ENCODE measurements at regions not wholly inside any gene's neighbourhood (a gene's known extent, or its start where the extent isn't known, plus 50 kb on each side); places are given as distances from the start of the nearest gene placed in this dataset.
"Not testable (repeated sequence)": the region's sequence is repeated elsewhere in the genome, so short reads cannot be mapped to it uniquely, and the experiment has no call there.

DNA sequence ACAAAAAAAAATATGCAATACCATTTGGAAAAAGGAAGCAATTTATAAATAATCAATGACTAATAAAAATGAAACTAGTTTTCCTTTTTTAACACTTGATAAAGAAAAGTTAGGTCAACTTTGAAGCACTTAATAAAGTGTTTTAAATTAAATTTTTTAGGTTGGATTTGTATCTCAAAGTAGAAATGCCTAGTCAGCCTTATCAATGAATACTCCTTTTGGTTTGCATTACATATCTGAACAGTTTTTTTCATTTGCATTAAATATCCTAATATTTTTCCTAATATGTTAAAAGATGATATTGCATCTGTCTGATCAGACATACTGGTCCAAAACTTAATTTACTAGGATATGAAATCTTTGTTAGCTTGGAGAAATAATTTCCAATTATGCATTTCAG lies 155.8 kb upstream of the ZFP42 start:
- no peak for DNase-seq

DNA sequence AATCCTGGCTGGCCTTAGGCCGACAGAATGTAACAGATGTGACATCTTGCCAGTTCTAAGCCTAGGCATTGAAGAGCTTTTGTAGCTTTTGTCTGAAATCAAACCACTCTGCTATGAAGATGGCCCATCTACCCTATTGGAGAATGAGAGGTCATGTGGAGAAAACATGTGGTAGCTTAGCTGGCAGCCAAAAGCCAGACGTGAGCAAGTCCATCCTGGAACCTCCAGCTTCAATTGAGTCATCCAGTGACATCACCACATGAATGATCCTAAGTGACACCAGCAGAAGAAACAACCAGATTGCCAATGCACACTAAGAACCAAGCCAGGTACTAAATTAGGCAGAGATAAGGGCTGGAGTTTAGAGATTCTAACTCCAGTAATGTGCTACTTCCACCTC lies 154.8 kb upstream of the ZFP42 start:
- DNase-seq, result no peak

- DNase-seq, result no peak
These were observed 145.9 kb upstream of the ZFP42 start for GRCh38 chr4:187849556-187850225.

GRCh38 chr4:187865914-187866313 lies 129.7 kb upstream of the ZFP42 start:
- no peak for DNase-seq

DNA sequence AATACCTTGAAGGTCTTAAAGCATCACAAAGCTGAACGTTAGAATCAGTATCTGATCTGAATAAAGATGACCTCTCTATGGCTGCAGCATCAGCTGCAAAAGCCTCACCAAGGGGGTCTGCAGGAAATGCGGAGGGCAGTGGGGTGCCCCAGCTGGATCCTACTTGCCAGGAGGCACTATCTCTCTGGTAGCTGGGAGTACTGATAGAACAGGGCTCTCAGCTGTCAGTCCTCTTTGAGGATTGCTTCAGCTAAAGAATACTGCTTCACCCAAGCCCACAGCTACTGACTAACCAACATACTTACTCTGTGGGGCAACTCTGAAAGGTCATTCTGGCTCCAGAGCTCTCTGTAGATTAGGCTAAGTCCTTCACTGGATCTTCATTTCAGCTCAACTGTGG lies 112.5 kb upstream of the ZFP42 start:
- DNase-seq, result no peak

DNA sequence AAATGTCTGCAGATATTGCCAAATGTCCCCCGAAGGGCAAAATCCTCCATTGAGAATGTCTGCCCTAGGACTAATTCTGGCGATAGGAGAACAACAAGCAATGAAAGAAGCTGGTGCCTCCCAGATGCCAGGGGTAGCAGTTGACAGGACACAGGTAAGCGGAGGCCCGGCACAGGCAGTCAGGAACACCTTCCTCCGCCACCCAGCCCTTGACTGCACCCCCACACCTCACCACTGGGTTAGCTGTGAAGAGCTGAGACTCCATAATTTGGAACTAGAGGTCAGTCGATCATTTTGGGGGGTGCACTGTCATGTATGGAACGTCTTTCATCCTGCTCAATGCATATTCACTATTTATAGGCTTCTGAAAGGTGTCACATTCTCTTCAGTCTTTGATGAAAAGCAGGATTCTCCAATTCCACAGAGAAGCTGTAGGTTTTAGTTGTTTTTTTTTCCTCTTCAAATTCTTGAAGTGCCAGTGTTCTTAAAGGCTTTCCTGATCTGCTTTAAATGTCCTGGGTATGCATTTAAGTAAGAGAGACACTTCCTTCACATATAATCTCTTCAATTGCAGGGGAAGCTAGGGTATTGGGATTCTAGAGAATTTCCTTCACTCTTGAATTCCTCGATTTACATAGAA lies 111.6 kb upstream of the ZFP42 start:
- no peak for DNase-seq

GRCh38 chr4:187887906-187888305 lies 107.7 kb upstream of the ZFP42 start:
- no peak for DNase-seq

DNA sequence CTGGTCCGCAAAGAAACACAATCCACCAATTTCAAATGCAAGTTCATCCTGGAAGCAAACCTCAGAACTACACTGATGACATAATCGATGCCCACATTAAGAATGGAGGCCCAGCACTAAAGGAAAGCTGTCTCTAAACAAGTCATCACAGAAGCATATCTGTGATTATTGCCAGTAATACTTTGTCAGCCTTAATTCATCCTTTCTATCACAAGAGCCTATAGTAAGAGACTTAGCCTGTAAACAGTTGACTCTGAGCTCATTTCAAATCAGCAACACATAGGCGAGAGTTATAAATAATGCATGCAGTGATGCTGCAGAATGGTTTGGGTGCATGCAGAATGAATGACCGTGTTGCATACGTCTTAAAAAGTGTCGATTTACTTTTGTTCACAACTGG lies 105.9 kb upstream of the ZFP42 start:
- DNase-seq, result no peak

- no peak for DNase-seq
These were observed 102.2 kb upstream of the ZFP42 start for GRCh38 chr4:187893418-187893817.

GRCh38 chr4:187903106-187903505 lies 92.5 kb upstream of the ZFP42 start:
- DNase-seq, result no peak

DNA sequence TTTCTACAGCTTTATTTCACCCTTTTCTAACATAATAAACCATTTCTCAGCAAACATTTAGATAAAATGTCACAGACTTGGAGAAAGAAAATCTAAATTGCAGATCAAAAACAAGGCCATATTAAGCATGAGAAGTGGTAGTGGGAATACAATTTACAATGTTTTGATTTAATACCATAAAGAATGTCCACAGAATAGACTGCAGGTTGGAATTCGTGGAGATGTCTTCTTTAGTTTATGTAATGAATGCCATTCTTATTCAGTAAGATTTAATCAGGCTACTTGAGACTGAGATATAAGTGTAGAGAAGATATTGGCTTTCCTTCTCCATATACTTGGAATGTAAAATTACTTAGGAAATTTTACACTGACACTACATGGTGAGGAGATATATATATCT lies 91.9 kb upstream of the ZFP42 start:
- DNase-seq, result no peak

DNA sequence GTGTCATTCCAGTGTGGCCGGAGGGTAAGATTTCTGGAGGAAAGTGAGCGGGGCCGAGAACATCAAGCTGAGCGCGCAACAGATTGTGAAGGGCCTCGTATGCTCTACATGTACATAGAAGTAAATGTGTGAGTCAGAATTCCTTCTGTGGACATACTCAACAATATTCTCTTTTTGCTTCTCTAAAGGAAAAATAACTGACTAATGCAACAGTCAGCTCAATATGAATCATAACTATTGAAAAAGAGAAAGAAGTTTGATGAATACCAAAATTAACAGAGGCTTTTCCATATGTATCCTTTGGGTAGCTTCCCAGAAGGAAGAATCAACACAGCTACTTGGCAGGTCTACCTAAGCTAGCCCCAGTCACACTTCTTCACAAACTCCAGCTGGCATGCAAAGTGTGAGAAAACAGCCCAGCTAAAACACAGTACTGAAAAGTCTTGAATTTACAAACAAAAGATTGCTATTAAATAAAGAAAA lies 87.5 kb upstream of the ZFP42 start:
- DNase-seq, result no peak

GRCh38 chr4:187908731-187909130 lies 86.8 kb upstream of the ZFP42 start:
- no peak for DNase-seq

DNA sequence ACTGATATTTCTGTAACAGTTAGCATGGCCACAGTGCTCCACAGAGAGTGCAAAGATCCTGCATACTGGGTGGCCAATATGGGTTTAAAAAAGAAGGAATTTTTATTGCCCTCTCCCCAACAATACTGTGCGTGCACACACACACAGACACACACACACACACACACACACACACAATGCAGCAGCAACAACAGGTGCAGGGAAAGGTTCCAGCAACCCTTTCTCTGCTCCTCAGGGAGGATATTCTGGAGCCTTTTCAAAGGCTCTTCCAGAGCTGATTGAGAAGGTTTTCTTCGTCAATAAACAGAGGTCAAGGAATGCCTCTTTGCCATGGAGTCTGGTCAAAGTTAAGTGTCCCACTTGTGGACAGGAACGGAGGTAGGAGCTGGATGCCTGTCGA lies 84.8 kb upstream of the ZFP42 start:
- DNase-seq, result no peak

- DNase-seq, result not testable (repeated sequence)
These were observed 80.2 kb upstream of the ZFP42 start for GRCh38 chr4:187915406-187915805.

- DNase-seq, result no peak
These were observed 75.6 kb upstream of the ZFP42 start for GRCh38 chr4:187919966-187920365.

- DNase-seq, result no peak
These were observed 73.5 kb upstream of the ZFP42 start for GRCh38 chr4:187921946-187922623.

DNA sequence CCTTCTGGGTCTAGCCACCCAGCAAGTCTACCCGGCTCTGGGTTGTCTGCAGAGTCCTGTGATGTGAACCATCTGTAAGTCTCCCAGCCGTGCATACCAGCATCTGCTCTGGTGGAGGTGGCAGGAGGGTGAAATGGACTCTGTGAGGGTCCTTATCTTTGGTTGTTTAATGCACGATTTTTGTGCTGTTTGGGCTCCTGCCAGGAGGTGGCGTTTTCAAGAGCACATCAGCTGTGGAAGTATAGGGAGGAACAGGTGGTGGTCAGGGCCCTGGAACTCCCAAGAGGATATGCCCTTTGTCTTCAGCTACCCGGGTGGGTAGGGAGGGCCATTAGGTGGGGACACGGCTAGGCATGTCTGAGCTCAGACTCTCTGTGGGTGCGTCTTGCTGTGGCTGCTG lies 66.5 kb upstream of the ZFP42 start:
- no peak for DNase-seq

- DNase-seq, result no peak
These were observed 60.8 kb upstream of the ZFP42 start for GRCh38 chr4:187934766-187935165.

DNA sequence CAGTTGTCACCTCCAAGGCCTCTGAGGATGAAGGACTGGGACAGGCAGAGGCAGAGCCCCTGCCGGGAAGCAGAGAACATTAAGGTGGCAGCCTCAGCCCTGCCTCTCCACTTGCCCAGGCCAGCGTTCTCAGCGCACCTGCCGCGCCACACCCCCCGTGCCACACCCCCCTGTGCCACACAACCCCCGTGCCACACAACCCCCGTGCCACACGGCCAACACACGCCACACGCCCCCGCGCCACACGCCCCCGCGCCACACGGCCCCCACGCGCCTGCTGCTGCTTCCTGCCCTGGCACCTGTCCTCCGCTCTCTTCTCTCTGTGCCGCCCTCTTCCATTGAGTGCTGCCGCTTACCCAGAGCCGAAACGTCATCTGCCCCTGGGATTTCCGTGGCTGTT lies 58.0 kb upstream of the ZFP42 start:
- DNase-seq, result no peak

DNA sequence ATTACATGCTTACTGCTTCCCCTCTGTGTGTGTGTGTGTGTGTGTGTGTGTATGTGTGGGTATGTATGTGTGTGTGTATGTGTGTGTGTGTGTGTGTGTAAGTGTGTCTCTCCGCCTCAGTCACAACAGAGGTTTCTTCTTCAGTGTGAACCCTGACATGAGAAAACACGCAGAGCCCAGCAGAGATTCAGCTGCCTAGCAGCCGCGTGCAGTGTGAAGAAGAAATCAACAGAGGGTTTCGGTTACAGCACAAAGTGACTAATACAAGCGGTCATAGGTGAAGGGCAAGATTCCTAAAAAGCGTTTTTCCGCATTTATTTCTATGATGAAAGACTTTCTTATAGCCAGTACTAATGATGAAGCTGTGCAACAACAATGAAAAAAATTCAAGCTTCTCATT lies 55.3 kb upstream of the ZFP42 start:
- DNase-seq, result no peak

GRCh38 chr4:187942968-187943367 lies 52.6 kb upstream of the ZFP42 start:
- no peak for DNase-seq

DNA sequence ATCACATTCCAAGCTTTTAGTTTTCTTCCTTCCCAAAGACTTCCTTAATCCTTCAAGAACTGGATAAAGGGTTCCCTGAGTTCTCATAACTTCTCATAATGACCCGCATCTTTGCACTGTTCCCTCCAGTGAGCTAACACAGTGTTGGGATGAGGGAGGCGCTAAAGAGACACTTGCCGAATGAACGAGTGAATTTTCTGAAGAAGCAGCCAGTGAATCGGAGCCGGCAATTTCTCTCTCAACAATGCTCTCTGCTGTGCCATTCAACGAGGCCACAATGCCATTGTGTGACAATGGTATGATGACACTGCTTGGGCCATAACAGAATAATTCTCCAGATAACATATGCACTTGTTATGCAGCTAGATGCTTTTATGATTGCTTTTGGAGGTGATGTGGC lies 51.4 kb upstream of the ZFP42 start:
- no peak for DNase-seq
